ENCODE measurements at regions not wholly inside any gene's neighbourhood (a gene's known extent, or its start where the extent isn't known, plus 50 kb on each side); places are given as distances from the start of the nearest gene placed in this dataset.

DNA sequence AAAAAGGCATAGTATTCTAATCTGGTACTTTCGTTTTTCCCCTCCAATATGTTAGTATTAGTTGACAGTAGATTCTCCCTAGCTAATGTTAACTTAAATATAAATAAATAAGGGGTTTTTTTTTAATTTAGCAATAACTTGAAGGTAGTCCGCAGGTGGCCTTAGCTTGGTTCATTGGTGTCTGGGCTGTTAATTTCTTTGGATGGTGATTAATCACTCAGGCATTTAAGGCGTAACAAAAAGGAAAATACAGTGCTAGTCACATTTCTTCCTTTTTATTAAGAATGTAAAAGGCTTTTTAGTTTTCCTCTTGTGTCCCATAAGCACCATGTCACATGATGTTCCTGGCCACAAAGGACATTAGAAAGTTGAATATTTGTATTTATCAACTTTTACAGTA lies 161.0 kb upstream of the POT1 start:
- intact Hi-C loops (cut with DNase I): no loop called here
- TF ChIP-seq, protein P1, sequence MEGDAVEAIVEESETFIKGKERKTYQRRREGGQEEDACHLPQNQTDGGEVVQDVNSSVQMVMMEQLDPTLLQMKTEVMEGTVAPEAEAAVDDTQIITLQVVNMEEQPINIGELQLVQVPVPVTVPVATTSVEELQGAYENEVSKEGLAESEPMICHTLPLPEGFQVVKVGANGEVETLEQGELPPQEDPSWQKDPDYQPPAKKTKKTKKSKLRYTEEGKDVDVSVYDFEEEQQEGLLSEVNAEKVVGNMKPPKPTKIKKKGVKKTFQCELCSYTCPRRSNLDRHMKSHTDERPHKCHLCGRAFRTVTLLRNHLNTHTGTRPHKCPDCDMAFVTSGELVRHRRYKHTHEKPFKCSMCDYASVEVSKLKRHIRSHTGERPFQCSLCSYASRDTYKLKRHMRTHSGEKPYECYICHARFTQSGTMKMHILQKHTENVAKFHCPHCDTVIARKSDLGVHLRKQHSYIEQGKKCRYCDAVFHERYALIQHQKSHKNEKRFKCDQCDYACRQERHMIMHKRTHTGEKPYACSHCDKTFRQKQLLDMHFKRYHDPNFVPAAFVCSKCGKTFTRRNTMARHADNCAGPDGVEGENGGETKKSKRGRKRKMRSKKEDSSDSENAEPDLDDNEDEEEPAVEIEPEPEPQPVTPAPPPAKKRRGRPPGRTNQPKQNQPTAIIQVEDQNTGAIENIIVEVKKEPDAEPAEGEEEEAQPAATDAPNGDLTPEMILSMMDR (IDR thresholded peaks at IDR 0.05): no peak

DNA sequence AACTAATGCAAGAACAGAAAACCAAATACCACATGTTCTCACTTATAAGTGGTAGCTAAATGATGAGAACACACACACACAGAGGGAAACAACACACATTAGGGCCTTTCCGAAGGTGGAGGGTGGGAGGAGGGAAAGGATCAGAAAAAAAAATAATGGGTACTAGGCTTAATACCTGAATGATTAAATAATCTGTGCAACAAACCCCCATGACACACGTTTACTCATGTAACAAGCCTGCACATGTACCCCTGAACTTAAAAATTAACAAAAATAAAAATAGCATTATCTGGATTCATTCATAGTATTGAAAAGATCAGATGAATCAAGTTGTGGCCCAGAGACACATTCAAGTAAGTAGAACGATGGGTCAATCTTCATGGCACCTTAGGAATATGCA lies 159.5 kb upstream of the POT1 start:
- H3K4me1 ChIP-seq: no peaks in the 10 kb centered on the region
- H3K36me3 ChIP-seq: no peaks in the 10 kb centered on the region
- DNase-seq (no peak), ATAC-seq (no peak)
- H3K27me3 ChIP-seq: no peaks in the 10 kb centered on the region
- TF ChIP-seq, protein P1 (IDR thresholded peaks at IDR 0.05): no peak
- intact Hi-C loops (cut with DNase I): no loop called here
- no peak overlapping the region for H3K27ac ChIP-seq
- no peaks in the 10 kb centered on the region for H3K9me3 ChIP-seq
- H3K4me3 ChIP-seq: no peak overlapping the region

More for the DNA sequence above, 161.0 kb upstream of the POT1 start:
- Histone ChIP-seq H3K4me3 (no peak overlapping the region), H3K4me1 (no peaks in the 10 kb centered on the region), H3K36me3 (no peaks in the 10 kb centered on the region), H3K27me3 (no peaks in the 10 kb centered on the region), H3K9me3 (no peaks in the 10 kb centered on the region), H3K27ac (no peak overlapping the region)
- ATAC-seq: no peak
- DNase-seq: no peak

DNA sequence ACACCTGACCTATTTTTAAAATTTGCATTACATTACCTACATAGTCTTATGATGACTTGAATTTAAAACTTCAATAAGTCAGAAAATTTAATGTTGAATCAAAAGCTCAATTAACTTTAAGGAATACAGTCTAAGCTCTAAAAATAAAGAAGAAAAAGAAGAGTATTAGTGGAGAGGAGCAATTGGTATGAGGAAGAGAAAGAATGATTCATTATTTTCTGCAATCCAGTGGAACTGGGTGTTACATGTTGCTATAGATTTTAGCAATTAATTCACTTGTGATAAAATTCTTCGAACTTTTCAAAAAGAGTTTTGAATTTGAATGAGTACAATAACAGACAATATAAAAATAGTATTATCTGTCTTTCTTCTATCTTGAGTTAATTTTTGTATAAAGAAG lies 158.9 kb upstream of the POT1 start:
- ATAC-seq (no peak), DNase-seq (no peak)
- Histone ChIP-seq H3K4me3 (no peak overlapping the region), H3K4me1 (no peaks in the 10 kb centered on the region), H3K9me3 (no peaks in the 10 kb centered on the region), H3K27me3 (no peaks in the 10 kb centered on the region), H3K36me3 (no peaks in the 10 kb centered on the region), H3K27ac (no peak overlapping the region)
- intact Hi-C loops (cut with DNase I): no loop called here
- TF ChIP-seq, protein P1 (IDR thresholded peaks at IDR 0.05): no peak

DNA sequence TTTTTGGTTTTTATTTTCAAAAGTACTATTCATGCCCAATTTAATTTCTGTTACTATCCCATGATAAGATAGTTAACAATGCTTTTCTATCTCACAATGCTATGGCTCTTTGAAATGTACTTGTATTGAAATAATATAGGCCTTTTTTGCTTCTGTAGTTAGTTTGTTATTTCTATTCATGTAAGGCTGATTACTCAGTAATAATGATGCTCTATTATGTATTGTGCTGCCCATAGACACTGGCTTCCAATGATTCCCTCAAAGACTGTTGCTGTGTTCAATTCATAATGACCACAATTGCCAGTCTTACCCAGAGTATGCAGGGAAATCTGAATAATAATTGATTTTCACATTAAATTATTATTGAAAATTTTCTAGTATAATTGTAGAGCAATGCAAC lies 155.5 kb upstream of the POT1 start:
- TF ChIP-seq, protein P1 (IDR thresholded peaks at IDR 0.05): no peak
- no peaks in the 10 kb centered on the region for H3K27me3 ChIP-seq
- no peaks in the 10 kb centered on the region for H3K9me3 ChIP-seq
- no peak overlapping the region for H3K27ac ChIP-seq
- no peaks in the 10 kb centered on the region for H3K4me1 ChIP-seq
- intact Hi-C loops (cut with DNase I): no loop called here
- ATAC-seq: no peak
- no peak for DNase-seq
- no peaks in the 10 kb centered on the region for H3K36me3 ChIP-seq
- no peak overlapping the region for H3K4me3 ChIP-seq

DNA sequence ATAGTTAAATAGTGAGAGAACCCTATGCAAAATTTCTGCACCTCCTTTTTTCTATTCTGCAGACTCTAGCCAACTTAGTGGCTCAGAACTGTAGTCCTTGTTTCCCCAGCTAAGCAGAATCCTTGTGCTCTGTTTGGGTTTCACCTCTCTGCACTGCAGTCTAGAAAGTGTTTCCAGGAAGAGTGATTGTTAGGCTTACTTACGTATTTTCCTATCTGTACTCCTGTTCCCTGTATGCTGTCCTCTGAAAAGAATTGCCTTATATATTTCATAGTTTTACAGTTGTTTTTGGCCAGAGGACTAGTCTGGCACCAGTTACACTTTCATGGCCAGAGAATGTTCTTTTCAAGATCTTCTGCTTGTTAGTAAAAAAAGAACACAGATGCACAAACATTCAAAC lies 154.6 kb upstream of the POT1 start:
- no peak overlapping the region for H3K4me3 ChIP-seq
- DNase-seq (no peak), ATAC-seq (no peak)
- no peaks in the 10 kb centered on the region for H3K4me1 ChIP-seq
- intact Hi-C loops (cut with DNase I): no loop called here
- H3K9me3 ChIP-seq: no peaks in the 10 kb centered on the region
- H3K27me3 ChIP-seq: no peaks in the 10 kb centered on the region
- TF ChIP-seq, protein P1 (IDR thresholded peaks at IDR 0.05): no peak
- H3K36me3 ChIP-seq: no peaks in the 10 kb centered on the region
- no peak overlapping the region for H3K27ac ChIP-seq
